GM08714 (cell line): ENCODE measurements at regions not wholly inside any gene's neighbourhood (a gene's known extent, or its start where the extent isn't known, plus 50 kb on each side); places are given as distances from the start of the nearest gene placed in this dataset.
"Not testable (repeated sequence)": the region's sequence is repeated elsewhere in the genome, so short reads cannot be mapped to it uniquely, and the experiment has no call there.

Source experiments
- H3K4me3 ChIP-seq: fragments of 200-500 bp; sonication (Bioruptor generic); 2 replicates; pipeline ENCODE4 v1.5.1; 2014; ENCODE audit warnings: mild to moderate bottlenecking, low read length, inconsistent platforms
- ZNF274 ChIP-seq: IDR thresholded peaks from 2 replicates; pipeline ENCODE4 v1.6.1; 2012; ENCODE audit warnings: mild to moderate bottlenecking, low read depth, low read length

DNA sequence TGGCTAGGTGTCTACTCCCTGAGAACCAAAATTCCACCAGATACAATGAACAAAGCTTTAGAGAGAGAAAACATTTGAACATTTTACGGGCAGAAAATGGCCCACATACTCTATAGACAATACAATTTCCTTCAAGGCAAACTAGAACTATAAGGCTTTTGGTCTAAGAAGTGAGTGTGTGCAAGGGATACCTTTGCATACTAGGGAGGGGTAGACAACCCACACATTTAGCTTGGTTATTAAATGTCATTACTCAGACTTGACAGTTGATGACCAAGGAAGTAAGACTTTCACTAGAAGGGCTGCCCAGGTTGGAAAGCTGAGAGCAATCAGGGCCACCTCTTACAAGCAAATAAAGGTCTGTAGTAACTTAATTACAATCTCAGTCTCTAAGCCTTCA lies 64.0 kb upstream of the PLEKHM1 start:
- H3K4me3 ChIP-seq = not testable (repeated sequence)

DNA sequence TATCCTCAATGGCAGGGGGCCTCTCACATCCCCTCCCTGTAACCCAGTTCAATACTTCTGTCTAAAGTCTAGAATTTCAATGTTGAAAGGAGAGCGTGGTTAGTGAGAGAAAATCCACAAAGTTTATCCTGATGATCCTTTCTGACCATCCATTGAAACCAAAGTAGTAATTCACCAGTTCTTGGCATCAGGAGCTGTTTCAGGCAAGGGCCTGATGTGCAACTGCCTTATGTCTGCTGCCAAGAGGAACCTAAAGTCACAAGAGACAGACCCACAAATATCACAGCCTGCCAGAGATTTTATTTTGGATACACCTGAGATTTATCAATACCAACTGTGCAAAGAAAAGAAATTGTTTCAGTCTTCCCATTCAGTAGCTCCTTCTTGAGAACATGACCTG lies 68.3 kb upstream of the PLEKHM1 start:
- not testable (repeated sequence) for H3K4me3 ChIP-seq

DNA sequence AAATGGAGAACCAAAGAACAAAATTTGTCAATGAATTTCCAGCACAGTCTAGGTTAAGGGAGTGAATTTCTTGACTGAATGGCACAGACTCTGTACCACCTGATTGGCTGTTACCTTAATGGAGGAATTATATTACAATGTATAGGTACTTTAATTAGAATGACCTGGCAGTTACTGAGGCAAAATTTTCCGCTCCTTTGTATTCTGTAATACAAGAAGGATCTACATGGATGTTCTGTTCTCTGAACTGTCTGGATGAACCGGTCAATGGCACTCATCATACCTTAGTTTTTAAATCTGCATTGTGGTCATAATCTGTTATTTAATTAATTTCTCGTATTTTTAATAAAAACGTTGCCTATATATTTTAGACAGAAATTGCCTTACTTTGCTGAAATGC lies 72.3 kb upstream of the PLEKHM1 start:
- not testable (repeated sequence) for H3K4me3 ChIP-seq

DNA sequence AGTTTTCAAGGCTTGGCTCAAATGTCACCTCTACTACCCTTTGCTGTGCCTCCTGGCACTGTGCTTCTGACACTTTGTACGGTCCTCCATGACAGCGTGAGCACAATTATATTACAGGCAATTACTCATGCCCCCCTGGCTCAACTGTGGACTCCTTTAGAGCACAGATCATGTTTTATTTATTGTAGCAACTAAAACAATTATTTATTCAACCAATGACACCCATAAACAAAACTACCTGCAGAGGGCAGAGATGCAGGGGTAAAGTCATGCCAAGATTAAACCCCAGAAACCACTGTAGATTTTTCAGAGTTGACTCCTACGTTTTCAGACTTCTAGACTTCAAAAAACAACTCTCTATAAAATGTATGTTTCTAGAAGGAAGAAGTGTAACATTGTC lies 72.8 kb upstream of the PLEKHM1 start:
- not testable (repeated sequence) for H3K4me3 ChIP-seq

DNA sequence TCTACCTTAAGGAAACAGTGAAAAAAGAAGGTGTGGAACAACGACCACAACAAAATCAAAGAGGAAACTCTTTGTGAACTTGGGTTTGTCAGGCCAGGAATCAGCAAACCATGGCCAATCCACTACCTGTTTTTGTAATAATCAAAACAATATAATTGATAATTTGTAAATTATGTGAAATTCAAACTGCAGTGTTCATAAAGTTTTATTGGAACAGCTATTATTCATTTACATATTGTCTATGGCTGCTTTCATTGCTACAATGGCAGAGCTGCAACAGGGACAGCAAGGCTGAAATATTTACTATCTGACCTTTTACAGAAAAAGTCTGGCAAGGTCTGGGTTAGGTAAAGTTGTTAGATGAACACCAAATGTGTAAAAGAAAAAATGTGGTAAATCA lies 77.8 kb upstream of the PLEKHM1 start:
- not testable (repeated sequence) for H3K4me3 ChIP-seq

DNA sequence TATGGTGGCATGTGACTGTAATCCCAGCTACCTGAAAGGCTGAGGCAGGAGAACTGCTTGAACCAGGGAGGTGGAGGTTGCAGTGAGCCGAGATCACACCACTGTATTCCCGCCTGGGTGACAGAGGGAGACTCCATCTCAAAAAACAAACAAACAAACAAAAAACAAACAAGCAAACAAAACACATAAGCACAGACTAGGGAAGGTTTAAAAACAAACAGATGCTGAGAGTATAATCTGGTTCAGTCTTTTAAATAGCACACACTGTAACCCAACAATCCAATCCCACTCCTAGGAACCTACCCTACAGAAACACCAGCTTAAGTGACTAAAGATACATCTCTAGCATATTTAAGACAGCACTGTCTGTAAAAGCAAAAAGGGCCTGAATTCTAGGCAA lies 82.8 kb upstream of the PLEKHM1 start:
- H3K4me3 ChIP-seq = not testable (repeated sequence)

DNA sequence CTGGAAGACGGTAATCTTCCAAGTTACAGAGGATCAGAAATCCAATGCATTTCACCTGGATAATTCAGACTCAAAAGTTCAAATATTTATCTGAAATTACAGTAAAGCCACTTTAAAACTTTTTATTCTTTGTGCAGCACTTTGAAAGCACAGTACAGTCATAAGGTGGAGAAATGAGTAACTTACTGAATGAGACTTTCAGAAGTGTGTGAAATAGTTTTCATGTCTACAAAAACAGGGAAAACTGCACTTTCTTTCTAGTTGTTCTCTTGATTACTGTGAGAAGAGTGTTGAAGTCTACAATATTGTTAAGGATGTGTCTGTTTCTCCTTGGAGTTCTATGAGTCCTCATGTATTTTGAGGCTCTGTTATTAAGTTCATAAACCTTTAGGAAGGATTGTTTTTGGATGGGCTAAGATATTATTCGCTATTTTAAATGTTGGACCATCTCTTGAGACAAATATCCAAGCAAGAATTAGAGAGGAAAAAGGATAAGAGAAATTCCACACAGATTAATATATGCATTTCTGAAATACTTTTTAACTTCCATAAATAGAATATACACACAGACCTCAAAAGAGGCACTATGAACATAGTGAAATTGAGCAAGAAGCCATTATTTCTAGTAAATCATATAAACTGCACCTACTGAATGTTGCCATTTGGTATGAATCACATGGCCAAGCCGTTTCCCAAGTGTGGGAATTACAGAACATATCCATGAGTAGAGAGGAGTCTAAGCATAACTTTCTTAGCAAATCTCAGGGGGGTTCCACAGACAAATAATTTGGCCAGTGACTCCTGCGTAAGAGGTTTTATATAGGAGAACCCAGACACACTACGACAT lies 83.6 kb upstream of the PLEKHM1 start:
- no peak for TF ChIP-seq ZNF274
- H3K4me3 ChIP-seq = no peak overlapping the region

DNA sequence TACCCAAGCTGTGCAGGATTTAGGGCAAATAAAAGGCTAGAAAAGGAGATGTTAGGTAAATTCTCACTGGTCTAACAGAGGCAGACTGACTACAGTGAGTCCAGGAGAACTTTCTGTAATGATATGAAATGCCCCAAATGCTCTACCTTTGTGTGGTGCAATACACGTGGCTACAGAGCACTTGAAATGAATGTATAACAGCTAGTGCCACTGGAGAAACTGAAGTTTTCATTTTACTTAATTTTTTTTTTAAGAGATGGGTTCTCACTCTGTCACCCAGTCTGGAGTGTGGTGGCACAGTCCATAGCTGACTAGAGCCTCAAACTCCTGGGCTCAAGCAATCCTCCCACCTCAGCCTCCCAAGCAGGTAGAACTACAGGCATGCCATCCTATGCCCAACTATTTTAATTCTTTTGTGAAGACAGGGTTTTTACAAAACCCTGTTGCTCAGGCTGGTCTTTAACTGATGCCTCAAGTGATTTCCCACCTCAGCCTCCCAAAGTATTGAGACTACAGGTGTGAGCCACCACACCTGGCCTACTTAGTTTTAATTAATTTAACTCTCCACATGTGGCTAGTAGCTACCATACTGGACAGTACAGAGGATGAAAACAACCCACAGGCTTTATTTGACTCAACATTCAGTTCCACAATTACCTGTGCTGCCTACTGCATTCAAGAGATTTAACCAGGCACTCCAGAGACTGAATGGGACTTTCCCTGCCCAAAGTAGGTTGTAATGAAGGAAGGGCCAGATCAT lies 84.8 kb upstream of the PLEKHM1 start:
- H3K4me3 ChIP-seq = no peak overlapping the region
- no peak for TF ChIP-seq ZNF274

DNA sequence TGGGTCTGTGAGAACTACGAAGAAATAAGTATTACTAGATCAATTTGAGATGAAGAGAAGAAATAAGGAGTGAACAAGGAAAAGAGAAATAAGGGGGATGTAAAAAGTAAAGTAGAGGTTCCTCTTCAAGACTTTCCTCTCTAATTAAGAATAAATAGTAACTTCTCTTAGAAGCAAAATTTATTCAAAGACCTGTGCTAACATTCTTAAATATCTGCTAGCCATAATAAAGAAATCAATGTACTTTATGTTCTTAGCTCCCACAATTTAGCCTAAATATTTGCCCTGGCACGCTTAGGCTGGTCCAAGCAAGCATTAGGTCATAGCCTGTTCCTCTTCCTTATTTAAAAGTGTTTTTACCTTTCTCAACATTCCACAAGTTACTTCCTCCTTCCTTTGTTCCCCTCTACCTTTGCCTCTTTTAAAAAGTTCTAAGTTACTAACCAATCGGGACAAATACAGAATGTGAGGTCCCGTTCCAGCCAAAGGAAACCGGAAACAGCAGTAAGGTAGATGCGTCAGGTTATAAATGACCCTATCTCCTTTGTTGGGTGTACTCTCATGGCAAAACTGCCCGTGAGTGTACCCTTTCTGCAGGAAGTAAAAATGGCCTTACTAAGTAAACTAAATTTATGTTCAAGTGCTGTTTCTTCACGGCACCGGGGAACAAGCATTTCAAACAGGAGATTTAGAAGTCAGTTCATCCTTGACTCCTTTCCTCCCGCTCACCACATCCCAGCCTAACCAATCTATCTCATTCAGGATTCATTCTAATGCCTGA lies 86.2 kb upstream of the PLEKHM1 start:
- not testable (repeated sequence) for H3K4me3 ChIP-seq

DNA sequence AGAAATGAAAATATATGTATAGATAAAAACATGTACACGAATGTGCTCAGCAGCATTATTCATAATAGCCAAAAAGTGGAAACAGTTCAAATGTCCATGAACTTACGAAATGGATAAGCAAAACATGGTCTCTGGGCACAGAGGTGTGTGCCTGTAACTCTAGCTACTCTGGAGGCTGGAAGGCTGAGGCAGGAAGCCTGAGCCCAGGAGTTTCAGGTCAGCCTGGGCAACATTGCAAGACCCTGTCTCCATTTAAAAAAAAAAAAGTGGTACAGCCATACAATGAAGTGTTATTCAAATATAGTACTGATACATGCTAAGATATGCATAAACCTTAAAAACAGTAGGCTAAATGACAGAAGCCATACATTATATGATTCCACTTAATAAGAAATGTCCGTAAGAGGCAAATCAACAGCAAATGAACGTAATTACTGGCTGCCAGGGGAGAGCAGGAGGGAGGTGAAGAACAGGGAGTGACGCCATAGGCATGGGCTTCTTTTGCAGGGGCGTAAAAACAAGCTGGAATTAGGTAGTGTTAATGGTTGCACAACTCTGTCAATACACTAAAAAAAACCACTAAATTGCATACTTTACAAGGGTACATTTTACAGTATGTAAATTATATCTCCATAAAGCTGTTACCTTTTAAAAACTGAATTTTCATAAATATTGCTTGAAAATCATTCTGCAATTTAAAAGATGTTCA lies 87.2 kb upstream of the PLEKHM1 start:
- no peak for TF ChIP-seq ZNF274
- H3K4me3 ChIP-seq = no peak overlapping the region

DNA sequence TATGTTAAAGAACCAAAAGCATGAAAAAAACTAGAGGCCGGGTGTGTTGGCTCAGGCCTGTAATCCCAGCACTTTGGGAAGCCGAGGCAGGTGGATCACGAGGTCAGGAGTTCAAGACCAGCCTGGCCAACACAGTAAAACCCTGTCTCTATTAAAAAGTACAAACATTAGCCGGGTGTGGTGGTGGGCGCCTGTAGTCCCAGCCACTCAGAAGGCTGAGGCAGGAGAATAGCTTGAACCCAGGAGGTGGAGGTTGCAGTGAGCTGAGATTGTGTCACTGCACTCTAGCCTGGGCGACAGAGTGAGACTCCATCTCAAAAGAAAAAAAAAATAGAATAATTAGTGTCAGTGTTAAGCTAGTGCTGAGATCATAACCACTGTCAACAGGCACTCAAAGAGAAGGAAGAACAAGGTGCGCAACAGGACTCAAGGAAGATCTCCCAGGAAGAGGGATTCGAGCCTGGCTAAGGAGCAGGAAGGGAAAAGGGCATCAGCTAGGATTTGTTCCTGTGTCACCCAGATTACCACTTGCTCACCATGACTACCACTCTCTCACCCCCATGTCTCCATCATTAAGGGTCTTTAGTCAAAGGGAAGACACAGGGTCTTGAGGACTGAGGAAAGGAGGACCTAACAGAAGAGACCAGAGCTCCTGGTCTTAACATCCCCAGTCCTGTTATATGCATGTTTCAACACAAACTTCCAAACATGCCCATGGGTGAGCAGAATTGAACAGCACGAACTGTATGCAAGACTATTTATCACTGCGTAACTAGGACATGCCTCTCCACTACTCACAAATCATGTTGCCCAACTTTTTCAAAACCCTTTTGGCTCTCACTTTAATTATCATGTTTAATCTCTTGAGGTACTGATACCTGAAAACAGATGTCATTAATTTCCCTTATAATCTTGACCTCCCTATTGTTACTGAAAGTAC lies 88.3 kb upstream of the PLEKHM1 start:
- no peak for TF ChIP-seq ZNF274
- H3K4me3 ChIP-seq = no peak overlapping the region

DNA sequence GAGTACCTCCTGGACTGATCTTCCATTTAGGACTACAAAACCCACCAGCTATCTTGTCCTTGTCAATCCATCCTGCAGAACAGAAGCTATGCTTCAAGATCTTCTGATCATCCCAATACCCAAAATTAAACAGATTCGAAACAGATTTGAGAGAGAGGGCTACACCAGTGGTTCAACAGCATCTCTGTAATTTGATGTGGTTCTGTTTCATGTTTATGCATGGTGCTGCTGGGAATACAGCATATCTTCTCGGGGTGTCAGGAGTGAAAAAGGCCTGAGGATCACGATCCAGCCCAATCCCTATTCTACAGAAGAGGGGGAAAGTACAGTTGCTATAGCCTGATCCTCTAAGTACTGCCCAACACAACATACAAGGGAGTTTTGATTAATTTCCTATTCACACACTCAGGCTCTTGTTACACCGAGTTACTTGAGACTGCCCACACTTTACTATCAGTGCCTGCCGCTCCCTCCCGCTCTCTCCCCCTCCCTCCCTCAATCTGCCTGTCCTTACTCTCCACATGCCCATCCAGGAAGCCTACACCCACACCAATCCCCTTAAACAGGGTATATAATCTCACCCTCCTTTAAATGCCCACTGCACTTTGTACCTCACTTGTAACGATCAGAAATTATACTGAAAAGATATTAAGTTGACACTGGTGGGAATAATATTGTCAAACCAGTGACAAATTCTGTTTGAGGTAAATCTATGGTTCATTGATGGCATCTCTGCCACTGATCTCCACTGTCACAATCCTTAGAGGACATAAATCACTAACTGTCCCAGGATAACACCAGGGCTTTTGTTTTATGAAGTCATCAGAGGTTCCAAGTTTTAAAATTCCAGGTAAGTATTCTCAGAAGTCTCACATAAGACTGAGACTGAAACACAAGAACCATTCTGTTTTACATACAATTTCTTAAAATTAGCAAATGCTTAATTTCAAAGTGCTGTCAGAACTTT lies 89.3 kb upstream of the PLEKHM1 start:
- H3K4me3 ChIP-seq = no peak overlapping the region
- TF ChIP-seq ZNF274 = no peak

DNA sequence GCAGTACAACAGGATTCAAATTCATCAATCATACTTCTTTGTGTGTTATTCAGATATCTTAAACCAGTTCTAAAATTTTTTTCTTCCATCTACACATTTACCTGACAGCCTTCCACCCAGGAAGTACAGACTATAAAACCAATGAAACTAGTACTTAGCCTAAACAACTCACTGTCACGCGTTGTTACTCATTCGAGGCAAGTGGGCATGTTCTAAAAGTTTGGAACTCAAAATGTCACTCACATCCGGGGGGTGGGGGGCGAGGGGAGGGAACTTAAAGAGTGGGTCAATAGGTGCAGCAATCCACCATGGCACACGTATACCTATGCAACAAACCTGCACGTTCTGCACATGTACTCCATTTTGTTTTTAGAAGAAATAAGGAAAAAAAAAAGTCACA lies 90.4 kb upstream of the PLEKHM1 start:
- TF ChIP-seq ZNF274 = no peak
- H3K4me3 ChIP-seq = no peak overlapping the region
